NCI-H345 treated with DMSO at 0.1 percent for 48 hours (cell line): ENCODE measurements at regions not wholly inside any gene's neighbourhood (a gene's known extent, or its start where the extent isn't known, plus 50 kb on each side); places are given as distances from the start of the nearest gene placed in this dataset.

ENCODE experiments used
- DNase-seq: peaks from one replicate; lab custom pipeline; 2025; ENCODE audit not compliant: unreplicated experiment; lab: John Stamatoyannopoulos, UW

DNA sequence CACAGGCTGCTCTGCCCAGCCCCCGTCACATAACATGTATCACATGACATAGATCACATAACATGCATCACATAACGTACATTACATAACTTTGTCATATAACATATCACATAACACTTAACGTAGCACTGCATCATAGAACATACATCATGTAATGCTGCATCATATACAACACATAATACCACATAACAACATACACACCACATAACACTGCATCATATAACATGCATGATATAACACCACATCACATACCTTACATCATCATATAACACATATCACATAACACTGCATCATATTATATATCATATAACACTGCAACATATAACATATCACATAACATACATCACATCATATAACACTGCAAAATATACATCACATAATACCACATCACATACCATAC is 83.8 kb downstream of the AXIN2 start:
- DNase-seq = no peak

DNA sequence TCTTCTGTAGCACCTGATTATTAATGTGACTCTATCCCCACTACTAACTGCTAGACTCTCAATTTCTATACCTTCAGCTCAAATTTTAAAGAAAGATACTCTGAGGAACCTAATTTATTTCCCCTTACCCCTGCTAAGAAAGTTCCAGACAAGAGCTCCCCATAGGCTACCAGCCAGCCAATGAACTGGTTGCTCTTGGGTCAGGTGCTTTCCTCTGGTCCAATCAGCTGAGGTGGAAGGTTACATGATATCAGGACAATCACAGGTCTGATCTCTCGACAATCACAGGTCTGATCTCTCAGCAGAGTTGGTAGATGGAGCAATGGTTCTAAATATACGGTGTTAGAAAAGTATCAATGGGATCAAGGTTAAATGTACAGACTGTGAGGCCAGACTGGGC is 86.8 kb downstream of the AXIN2 start:
- no peak for DNase-seq

DNA sequence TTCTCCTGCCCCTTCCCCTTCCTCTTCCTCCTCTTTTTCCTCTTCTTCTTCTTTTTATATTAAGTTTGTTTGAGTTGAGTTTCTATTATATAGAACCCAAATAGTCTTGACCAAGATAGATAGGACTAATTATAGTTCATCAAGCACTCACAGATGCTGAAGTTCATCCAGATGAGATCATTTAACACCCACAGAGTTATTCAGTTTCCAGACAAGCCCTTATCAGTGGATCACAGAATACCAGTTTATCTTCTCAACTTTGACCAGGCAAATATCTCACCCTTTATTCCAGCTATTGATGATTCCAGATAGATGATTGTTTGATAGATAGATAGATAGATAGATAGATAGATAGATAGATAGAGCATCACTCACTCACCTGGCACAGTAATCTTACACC is 87.5 kb downstream of the AXIN2 start:
- no peak for DNase-seq

DNA sequence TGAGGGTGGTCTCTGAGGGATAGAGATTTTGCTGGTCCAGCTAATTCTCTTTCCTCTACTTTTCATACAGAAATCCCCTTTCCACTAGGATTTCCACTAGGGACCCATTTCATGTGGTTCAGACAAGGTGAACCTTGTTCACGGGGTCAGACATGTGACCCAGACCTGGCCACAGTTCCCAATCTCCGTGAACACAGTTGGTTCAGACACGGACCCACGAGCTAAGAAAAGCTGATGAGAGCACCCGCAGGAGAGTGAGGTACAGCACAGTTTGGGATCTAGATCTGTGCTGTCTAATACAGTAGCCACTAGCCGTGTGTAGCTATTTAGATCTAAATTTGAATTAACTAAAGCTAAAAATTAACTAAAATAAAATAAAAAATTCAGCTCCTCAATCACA is 88.1 kb downstream of the AXIN2 start:
- no peak for DNase-seq

DNA sequence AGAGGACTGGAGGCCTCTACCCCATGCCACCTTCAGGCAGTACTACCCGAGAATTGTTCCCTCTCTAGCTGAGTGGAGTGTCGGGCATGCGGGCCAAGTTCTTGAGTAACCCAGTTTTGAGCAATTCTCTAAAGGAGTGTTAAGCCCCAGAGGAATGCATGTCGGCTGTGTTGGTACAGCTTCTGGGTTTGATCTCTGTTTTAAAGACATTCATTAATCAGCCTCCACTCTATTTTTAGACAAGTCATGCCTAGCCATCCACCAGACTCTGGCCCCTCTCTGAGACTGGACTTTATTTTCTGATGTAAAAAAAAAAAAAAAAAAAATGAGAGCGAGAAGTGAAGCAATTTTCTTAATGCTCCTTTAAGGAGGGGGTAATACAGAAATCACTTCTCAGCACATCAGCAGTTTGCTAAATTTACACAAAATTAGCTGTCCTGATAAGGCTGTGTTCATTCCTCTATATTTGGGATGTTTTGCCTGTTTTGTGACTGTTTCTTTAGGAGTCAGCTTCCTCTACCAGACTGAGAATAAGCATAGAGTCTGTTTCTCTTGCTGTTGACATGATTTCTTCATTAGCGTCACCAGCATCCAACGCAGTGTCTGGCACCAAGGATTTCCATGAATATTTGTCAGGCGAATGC is 88.7 kb downstream of the AXIN2 start:
- no peak for DNase-seq

DNA sequence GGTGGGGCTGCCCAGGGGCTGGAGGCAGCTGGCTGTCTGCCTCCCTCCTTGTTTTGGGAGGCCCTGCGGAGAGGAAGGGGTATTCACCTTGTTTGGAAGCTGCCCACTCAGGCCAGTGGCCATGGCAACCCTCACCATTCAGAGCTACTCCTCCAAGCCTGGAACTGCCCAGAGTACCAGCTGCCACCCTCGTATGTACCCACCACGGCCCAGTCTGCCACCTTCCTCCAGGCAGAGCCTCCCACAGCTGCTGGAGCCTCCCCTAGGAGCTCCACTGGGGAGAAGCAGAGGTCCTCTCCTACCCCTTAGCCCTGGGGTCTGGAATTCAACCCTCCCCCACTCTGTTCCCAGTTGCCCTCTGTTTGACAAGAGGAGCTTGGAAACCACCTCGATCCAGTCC is 90.7 kb downstream of the AXIN2 start:
- DNase-seq = no peak

DNA sequence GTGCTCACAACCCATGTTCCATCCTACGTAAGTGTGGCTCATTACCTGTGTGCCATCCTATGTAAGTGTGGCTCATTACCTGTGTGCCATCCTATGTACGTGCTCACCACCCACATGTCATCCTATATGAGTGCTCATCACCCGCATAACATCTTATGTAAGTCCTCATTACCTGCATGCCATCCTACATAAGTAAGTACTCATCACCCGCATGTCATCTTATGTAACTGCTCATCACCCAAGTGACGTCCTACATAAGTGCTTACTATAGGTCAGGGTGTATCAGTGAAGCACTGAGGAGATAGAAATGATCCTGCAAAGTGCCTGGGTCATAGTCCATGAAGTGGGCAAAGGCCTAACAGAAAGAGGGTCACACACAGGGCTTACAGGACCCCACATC is 93.1 kb downstream of the AXIN2 start:
- DNase-seq = no peak

DNA sequence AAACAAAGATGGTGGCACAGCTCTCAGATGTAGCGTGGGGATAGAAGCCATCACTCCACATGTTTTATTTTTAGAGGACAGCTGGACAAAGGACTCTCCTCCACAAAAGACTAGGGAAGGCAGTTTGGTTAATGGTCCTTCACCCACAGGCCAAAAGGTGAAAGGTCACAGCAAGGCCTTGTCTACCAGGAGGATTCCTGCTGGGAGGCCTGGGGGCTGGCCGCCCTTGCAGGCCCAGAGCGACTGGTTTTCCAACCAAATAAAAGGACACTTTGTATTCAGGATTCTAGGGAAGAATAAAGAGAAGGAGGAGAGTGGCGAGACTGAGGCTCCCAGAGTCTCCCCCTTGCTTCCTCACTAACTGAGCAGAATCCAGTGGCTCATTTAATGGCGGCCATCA is 94.3 kb downstream of the AXIN2 start:
- DNase-seq = no peak

DNA sequence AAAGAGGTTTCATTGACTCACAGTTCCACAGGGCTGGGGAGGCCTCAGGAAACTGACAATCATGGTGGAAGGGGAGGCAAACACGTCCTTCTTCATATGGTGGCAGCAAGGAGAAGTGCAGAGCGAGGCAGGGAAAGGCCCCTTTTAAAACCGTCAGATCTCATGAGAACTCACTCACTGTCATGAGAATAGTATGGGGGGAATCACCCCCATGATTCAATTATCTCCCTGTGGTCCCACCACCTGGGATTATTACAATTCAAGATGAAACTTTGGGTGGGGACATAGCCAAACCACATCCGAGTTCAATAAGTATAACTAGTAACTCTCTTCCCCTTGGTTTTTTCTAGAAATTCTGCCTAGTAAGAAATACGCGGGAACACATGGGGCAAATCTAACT is 94.9 kb downstream of the AXIN2 start:
- no peak for DNase-seq

DNA sequence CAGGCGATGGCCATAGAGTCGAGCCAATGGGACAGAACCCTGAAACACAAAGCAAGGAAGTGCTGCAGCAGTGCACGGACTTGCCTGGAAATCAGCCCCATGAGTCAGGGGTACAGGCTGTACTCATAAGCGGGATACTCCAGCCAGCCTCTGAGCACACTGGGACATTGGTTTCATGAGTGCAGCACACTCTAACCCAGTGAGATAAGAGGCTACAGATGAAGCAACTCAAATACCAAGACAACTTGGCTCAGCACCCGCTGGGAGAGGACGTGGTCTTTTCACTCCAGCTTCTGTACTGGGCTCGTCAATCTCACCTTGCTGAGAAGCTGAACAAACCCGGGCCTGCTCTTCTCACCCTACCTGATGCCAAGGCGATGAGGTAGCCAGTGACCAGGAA is 98.2 kb downstream of the AXIN2 start:
- no peak for DNase-seq

DNA sequence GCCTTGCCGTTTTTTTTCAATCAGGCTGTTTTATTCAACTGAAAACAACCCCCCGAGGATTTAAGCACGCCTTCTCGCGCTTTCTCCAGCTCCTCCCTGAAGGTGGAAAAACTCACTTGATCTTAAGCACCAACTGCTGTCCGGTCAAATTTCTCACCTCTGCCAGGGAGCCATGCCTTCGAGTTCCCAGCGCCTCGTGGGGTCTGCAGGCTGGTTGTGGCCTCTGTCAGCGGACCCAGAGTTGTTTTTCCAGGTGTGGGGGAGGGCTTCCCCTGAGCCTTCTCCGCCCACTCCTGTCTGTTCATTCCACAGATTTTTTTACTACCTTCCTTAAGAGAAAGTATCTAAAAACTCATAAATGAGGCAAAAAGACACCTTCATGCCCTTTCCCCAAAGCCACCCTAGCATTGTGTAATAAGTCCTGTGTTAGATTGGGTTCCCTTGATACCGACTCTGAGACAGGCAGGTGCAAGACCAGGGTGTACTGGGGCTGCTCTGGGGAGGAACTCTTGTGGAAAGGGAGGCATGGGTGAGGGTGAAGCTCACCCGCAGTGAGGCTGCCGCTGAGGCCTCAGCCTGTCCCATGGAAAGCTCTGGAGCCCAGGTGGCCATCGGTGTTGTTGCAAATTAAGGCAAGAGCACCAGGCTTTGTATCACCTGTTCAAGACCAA is 101.6 kb downstream of the AXIN2 start:
- DNase-seq = no peak

DNA sequence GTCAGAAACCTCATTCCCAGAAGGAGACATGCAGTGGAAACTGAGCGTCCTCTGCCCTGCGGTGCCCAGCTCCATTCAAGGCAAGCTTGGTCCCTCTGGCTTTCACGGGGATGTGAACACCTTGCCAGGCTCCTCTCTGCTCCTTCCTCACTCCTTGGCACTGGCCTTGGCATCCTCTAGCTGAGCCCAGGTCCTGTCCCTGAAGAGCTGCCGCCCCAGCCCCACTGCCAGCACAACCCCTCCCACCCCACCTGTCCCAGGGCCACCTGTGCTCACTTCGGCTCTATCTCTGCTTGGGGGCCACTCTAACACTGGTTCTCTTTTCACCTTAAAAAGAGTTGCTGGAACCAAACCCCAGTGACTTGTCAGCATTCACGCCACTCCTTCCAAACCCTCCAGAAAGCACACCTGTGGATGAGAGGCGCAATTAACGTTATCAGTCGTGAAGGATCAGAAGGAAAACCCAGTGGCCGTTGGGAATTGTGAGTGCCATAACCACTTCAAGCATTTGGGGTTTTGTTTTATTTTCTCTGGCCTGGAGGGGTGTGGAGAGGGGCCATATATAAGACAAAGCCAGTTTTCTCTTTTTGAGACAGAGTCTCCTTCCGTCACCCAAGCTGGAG is 103.7 kb downstream of the AXIN2 start:
- no peak for DNase-seq

DNA sequence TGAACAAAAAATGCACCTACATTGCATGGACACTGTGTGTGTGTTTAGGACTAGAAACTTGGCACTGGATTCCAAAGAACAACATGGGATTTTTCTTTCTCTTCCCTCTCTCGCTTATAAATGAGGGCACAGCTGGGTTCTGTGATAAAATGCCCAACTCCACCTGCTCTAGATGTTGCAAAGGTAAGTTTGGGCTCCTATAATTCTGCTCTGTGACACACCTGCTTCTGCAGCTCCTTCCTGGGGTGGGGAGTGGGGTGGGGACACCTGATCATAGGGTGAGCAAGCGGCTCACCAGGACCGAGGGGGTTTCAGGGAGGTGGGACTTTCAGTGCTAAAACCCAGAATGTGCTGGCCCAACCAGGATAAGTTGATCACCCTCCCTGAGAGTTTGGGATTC is 104.3 kb downstream of the AXIN2 start:
- no peak for DNase-seq

DNA sequence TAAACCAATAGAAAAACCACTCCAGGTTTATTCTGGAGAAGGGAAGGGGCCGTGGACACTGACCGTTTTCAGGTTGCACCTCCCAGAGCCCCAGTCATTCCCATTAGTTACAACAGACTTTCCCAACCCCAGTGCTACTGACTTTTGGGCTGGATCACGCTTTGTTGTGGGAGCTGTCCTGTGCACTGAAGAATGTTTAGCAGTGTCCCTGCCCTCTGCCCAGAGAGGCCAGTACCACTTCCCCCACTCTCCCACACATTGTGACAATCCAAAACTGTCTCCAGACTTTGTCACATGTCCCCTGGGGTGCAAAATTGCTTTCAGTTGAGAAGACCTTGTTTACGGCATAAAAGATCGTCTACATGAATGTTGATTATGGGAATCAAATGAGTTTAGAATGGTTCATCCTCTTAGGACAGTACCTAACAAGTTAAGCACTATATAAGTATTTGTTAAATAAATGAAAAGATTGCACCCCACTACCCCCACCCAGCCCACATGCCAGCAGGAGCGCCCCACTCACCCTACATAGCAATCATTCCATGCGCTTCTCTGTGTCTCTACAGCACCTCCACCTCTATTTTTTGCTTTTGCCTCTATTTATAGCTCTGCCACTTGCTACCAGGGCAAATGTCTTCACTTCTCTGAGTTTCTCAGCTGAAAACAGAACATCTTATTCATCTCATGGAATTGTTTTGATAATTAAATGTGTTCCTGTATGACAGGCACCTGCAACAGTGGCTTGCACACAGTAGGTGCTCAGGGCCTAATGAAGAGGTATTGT is 104.9 kb downstream of the AXIN2 start:
- no peak for DNase-seq

DNA sequence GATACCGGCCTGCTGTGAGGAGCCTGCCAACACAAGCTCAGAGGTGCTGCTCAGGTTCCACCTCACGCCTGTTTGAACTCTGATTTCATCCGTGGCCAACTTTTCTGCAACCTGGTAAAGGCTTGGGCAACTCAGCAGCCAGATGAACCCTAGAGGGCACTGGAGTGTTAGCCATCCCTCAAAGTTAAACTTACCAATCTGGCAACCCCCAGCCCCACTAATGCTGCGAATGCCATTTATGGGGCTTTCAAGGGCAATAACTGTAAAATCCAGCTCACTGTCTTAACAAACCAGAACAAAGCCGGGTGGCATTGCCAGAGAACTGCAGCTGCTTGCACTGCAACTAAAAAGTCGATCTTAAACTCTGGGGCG is 105.5 kb downstream of the AXIN2 start:
- DNase-seq = no peak

DNA sequence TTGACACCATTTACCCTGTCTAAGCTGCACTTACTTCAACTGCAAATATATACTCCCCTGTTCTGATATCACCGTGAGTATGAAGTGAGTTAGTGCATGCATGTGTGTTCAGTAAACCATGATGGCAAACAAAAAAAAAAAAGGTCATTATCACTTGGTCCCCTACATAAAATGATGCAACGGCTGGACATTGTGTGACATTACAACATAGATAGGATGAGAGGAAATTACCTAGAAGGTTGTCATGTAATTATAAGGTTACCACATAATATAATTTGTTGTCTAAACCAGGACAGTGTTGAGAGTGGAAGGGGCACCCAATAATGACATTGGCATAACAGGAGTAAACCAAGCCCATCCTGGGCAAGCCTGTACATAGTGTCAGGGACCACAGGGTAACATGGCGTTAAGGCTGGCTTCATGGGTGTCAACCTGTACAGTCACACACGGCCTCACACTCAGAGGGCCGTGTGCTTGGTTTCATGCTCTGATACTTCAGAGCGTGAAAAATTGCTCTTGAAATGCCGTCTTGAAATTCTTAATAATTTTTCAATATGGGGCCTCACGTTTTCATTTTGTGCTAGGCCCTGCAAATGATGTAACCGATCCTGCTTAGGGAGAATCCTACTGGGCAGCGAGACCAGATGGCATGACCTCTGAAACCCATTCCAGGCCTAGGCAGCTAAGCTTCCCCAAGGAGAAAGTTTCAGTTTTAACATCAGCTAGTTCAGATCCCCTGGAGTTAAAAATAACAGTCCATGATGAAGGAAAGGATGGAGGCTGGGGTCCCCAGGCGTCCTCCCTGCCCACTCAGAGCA is 106.1 kb downstream of the AXIN2 start:
- no peak for DNase-seq

DNA sequence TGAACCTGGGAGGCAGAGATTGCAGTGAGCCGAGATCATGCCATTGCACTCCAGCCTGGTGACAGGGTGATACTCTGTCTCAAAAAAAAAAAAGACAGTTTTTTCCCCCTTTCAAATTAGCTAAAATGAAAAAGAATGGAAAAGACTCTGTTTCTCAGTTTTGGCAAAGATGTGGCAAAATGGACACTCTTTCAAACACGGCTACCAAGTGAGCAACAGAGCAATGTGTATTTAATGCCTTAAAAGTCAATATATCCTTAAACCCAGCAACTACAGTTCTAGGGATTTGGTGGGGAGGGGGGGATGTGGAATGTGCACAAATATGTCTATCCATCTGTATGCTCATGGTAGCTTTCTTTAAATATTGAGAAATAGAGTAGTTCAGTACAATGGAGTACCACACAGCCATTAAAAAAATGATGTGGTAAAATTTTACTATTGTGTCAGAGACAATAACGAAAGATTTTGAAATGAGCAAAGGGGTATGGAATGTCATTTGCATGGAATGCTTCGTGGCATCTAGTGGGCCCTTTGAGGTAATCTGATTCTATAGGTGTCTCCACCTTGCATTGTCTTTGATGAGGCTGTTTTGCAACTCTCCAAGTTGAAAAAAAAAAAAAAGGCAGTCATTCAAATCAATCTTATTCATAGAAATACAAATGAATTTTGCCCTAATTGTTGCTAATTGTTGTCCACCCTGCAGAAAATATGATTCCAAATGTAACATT is 108.1 kb downstream of the AXIN2 start:
- DNase-seq = no peak

DNA sequence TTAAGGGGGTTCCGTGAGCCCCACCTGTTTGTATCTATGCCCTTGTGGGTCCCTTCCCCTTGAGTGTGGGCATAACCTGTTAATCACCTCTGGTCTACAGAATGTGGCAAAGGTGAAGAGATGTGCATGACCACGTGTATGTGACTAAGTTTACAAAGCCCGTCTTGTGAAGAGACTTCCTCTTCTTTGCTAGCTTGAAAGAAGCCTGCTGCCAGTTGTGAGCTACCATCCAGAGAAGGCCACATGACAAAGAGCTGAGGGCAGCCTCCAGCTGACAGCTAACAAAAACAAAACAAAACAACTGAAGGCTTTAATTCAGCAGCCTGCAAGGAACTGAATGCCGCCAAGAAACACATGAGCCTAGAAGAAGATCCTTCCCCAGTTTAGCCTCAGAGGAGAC is 112.0 kb downstream of the AXIN2 start:
- DNase-seq = no peak

DNA sequence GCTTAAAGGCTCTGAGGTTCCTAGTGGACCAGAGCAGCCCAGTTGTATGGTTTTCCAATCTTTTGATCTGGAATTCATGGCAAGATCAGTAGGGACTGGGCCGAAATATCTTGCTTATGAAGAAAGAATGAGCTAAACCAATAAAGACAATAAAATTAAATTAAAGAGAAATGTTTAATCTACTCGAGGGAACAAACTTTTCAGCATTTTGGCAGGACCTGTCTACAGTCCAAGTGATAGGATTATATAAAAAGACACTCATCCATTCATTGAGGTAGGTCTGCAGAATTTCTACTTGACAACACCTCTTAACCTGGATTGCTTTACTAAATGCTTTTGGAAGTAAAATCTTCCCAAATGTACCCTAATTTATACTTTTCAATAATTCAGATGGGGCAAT is 113.6 kb downstream of the AXIN2 start:
- DNase-seq = no peak

DNA sequence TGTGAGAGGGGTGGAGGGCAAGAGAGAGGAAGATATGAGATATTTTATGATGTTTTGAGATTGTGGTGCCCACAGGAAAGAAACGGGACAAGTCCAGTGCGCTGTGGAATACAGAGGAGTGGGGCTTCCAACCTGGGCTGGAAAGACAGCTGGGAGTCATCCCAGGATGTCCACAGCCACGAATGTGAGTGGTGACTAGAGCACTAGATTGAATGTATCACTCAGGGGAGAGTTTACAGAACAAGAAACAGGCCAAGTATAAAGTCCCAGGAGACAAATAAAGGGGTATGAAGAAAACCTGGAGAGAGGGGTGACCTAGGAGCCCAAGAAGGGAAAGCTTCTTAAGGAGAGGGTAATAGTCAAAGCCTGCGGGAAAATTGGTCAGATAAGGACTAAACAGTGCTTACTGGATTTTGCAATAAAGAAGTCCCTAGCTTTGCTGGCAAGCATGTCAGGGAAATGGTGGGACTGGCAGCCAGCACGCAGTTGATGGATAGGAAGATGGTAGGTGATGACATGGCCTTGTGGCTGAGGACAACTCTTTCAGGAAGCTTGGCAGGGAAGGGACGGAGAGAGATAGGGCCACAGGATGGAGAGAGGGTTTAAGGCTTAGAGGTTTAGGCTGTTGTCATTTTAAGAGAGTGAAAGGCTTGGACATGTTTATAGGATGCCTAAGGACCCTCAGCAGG is 114.5 kb downstream of the AXIN2 start:
- DNase-seq = no peak
